ENCODE measurements at regions not wholly inside any gene's neighbourhood (a gene's known extent, or its start where the extent isn't known, plus 50 kb on each side); places are given as distances from the start of the nearest gene placed in this dataset.

- TF ChIP-seq GATA2 (IDR thresholded peaks at IDR 0.05; ENCODE audit: low read depth, low read length) (no peak), GATA3 (IDR thresholded peaks at IDR 0.05; ENCODE audit: low read depth, low read length) (no peak)
Measured at GRCh38 chr1:168365719-168366479, 85.2 kb downstream of the TBX19 start.

All from SH-SY5Y (cell line).